BLaER1 treated with 17β-estradiol and CSF1 and Interleukin-3, amounts not matched to agents 10 nM and 100 nM (cell line): ENCODE measurements at regions not wholly inside any gene's neighbourhood (a gene's known extent, or its start where the extent isn't known, plus 50 kb on each side); places are given as distances from the start of the nearest gene placed in this dataset.
A peak's percentile ranks its signal among the peaks of the same experiment; 100 is the strongest.

ENCODE experiments used
- H3K27ac ChIP-seq, 11 experiments: shearing (Covaris generic); formaldehyde crosslinking; 2 replicates each; pipeline ENCODE4 v1.8.1; 2022
- H3K27me3 ChIP-seq, 11 experiments: shearing (Covaris generic); formaldehyde crosslinking; 2 replicates each; pipeline ENCODE4 v1.8.1; 2022
- H3K36me3 ChIP-seq, 11 experiments: shearing (Covaris generic); formaldehyde crosslinking; 2 replicates each; pipeline ENCODE4 v1.8.1; 2022
- H3K4me1 ChIP-seq, 10 experiments: shearing (Covaris generic); formaldehyde crosslinking; 2 replicates each; pipeline ENCODE4 v1.8.1; 2022
- H3K4me2 ChIP-seq, 11 experiments: shearing (Covaris generic); formaldehyde crosslinking; 2 replicates each; pipeline ENCODE4 v1.8.1; 2022
- H3K4me3 ChIP-seq, 10 experiments: shearing (Covaris generic); formaldehyde crosslinking; 2 replicates each; pipeline ENCODE4 v1.8.1; 2022
- H3K9ac ChIP-seq, 11 experiments: shearing (Covaris generic); formaldehyde crosslinking; 2 replicates each; pipeline ENCODE4 v1.8.1; 2022
- H3K9me3 ChIP-seq, 11 experiments: shearing (Covaris generic); formaldehyde crosslinking; replicated peaks in 1 of 11; 2 replicates each; pipeline ENCODE4 v1.8.1; 2022
- H4K20me1 ChIP-seq, 11 experiments: shearing (Covaris generic); formaldehyde crosslinking; 2 replicates each; pipeline ENCODE4 v1.8.1; 2022
- Cebpa-rat ChIP-seq, 11 experiments: shearing (Covaris generic); IDR thresholded peaks; 2 replicates each; pipeline ENCODE4 v1.8.1; 2022

DNA sequence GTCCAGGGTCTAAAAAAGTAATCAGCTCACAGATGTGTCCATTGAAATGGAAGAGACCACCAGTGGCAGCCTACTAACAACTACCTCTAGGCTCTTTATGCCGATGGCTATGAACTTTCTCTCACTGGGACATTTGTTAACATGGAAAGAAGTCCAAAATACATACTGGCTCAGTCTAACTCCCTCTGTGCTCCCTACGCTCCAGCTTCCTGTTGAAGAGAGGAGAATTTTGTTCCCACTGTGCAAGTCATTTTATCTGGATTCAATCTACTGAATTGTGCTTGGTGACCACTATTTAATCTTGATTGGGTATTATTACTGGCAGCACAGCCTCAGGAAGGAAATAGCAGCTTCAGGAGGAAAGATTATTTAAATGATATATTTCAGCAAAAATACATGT lies 128.8 kb upstream of the ARGLU1 start:
- Histone ChIP-seq H3K27ac (no peak overlapping the region), H3K36me3 (no peaks in the 10 kb centered on the region), H3K27me3 (no peaks in the 10 kb centered on the region), H3K4me1 (peaks cover 0 to 10% (median 8%) of the 10 kb centered on the region in 10 experiments; a peak in 13 of 20 replicates), H3K9ac (no peak overlapping the region), H3K9me3 (peaks cover 0 to 6% (median 0%) of the 10 kb centered on the region in 11 experiments; a peak in 1 of 22 replicates), H3K4me2 (peak overlapping the region in 8 of 11 experiments; percentile 9 to 56 (median 37); a peak in 10 of 22 replicates), H4K20me1 (no peaks in the 10 kb centered on the region), H3K4me3 (no peak overlapping the region)
- no peak for TF ChIP-seq Cebpa-rat (IDR thresholded peaks at IDR 0.05)

DNA sequence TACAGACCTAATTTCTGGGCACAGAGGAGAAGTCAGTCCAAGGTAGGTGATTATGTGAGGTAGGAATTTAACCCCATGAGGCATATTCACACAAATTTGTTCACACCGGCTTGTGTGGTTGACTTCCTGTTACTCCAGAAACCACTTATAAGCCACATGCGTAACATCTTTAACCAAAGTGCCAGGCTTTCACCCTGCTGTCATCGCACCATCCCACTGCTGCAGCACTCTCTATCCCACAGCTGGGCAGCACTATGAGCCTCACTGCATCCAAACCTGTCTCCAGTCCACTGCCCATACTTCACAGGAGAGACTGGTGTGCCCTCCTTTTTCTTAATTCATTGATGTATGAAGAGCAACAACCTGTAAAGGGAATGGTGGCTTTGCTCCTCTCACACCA lies 128.2 kb upstream of the ARGLU1 start:
- H3K4me2 ChIP-seq = peak overlapping the region in 8 of 11 experiments; percentile 9 to 56 (median 37); a peak in 14 of 22 replicates
- H3K4me3 ChIP-seq = no peak overlapping the region
- TF ChIP-seq Cebpa-rat (IDR thresholded peaks at IDR 0.05) = no peak
- peaks cover 0 to 8% (median 0%) of the 10 kb centered on the region in 11 experiments; a peak in 4 of 22 replicates for H3K9me3 ChIP-seq
- H3K4me1 ChIP-seq = peaks cover 0 to 10% (median 8%) of the 10 kb centered on the region in 10 experiments; a peak in 13 of 20 replicates
- no peaks in the 10 kb centered on the region for H4K20me1 ChIP-seq
- H3K27me3 ChIP-seq = no peaks in the 10 kb centered on the region
- H3K9ac ChIP-seq = no peak overlapping the region
- no peak overlapping the region for H3K27ac ChIP-seq
- no peaks in the 10 kb centered on the region for H3K36me3 ChIP-seq

DNA sequence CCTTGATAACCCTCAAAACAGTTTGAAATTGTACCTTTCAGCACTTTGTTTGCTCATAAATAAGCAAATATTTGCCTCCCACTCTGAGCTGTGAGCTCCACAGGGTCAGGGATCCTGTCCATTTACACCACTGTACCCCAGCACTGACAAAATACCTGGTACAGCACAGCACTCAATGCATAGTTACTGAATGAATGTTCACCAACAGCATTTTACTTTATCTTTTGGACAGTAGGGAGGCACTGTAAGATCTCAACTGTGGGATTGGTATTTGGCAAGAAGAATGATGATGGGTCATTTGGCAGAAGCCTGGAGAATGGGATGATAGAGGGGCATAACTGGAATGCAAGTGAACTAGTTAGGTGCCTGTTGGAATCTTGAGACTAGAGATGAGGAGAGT lies 127.2 kb upstream of the ARGLU1 start:
- no peaks in the 10 kb centered on the region for H3K36me3 ChIP-seq
- H3K27ac ChIP-seq = no peak overlapping the region
- no peak overlapping the region for H3K4me3 ChIP-seq
- no peak overlapping the region for H3K9ac ChIP-seq
- no peak for TF ChIP-seq Cebpa-rat (IDR thresholded peaks at IDR 0.05)
- H4K20me1 ChIP-seq = no peaks in the 10 kb centered on the region
- peaks cover 0 to 18% (median 6%) of the 10 kb centered on the region in 11 experiments; a peak in 16 of 22 replicates for H3K9me3 ChIP-seq
- H3K4me2 ChIP-seq = no peak overlapping the region
- no peaks in the 10 kb centered on the region for H3K27me3 ChIP-seq
- peaks cover 0 to 10% (median 8%) of the 10 kb centered on the region in 10 experiments; a peak in 13 of 20 replicates for H3K4me1 ChIP-seq

- H3K4me2 ChIP-seq = no peak overlapping the region
- H3K4me1 ChIP-seq = peaks cover 6 to 34% (median 28%) of the 10 kb centered on the region in 10 experiments
- no peak overlapping the region for H3K4me3 ChIP-seq
- H3K27me3 ChIP-seq = no peaks in the 10 kb centered on the region
- no peak for TF ChIP-seq Cebpa-rat (IDR thresholded peaks at IDR 0.05)
- no peak overlapping the region for H3K27ac ChIP-seq
- H4K20me1 ChIP-seq = no peaks in the 10 kb centered on the region
- H3K9me3 ChIP-seq = peaks cover 7 to 41% (median 32%) of the 10 kb centered on the region in 11 experiments; a peak in 21 of 22 replicates
- H3K9ac ChIP-seq = no peak overlapping the region
- H3K36me3 ChIP-seq = peaks cover 0 to 5% (median 0%) of the 10 kb centered on the region in 11 experiments; a peak in 1 of 22 replicates
These were observed 123.9 kb upstream of the ARGLU1 start for GRCh38 chr13:106691861-106692260.

DNA sequence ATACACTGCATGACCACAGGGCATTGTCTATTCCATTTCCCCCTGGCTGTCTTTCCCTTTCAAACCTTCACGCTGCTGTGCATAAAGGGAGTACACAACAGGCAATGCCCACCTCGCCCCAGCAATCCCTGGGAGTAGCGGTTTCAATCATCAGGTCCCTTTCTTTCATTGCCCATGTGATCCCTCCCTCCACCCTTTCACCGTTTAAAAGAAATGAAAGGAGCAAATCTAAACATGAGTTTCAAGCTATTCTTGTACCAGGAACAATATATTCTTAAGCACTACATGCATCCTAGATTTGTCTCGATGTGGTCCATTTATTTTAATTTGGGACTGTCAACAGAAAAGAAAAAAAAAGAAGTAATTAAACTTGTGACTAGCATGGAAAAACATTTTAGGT lies 123.4 kb upstream of the ARGLU1 start:
- peaks cover 0 to 5% (median 0%) of the 10 kb centered on the region in 11 experiments; a peak in 1 of 22 replicates for H3K36me3 ChIP-seq

DNA sequence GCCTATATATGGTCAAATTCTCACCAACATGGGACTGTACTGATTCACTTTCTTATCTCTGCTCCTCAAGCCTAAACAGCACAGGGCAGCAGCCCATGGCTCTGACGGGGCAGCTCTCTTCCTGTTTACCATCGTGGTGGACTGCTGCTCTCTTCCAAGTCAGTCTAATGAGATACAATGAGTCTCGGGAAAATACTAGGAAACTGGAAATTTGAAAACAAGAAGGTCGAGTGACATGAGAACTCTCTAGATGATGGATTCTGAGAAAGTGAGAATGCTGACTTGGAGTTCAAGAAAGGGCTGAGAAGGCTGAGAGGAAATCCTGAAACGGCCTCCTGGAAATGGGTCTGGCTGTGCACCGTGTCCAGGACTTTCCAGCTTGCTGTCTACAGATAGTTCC lies 122.8 kb upstream of the ARGLU1 start:
- Histone ChIP-seq H3K9me3 (peaks cover 7 to 42% (median 32%) of the 10 kb centered on the region in 11 experiments; a peak in 21 of 22 replicates), H3K9ac (no peak overlapping the region), H3K4me1 (peaks cover 17 to 35% (median 31%) of the 10 kb centered on the region in 10 experiments), H3K27me3 (no peaks in the 10 kb centered on the region), H3K4me3 (no peak overlapping the region), H3K36me3 (peaks cover 0 to 5% (median 0%) of the 10 kb centered on the region in 11 experiments; a peak in 1 of 22 replicates), H3K27ac (no peak overlapping the region), H4K20me1 (no peaks in the 10 kb centered on the region), H3K4me2 (no peak overlapping the region)
- TF ChIP-seq Cebpa-rat (IDR thresholded peaks at IDR 0.05) = no peak

More for the DNA sequence above, 123.4 kb upstream of the ARGLU1 start:
- Histone ChIP-seq H3K9ac (no peak overlapping the region), H3K4me1 (peaks cover 12 to 34% (median 30%) of the 10 kb centered on the region in 10 experiments), H3K27me3 (no peaks in the 10 kb centered on the region), H3K27ac (no peak overlapping the region), H3K4me2 (no peak overlapping the region), H3K4me3 (no peak overlapping the region), H3K9me3 (peaks cover 7 to 42% (median 32%) of the 10 kb centered on the region in 11 experiments; a peak in 21 of 22 replicates), H4K20me1 (no peaks in the 10 kb centered on the region)
- no peak for TF ChIP-seq Cebpa-rat (IDR thresholded peaks at IDR 0.05)

DNA sequence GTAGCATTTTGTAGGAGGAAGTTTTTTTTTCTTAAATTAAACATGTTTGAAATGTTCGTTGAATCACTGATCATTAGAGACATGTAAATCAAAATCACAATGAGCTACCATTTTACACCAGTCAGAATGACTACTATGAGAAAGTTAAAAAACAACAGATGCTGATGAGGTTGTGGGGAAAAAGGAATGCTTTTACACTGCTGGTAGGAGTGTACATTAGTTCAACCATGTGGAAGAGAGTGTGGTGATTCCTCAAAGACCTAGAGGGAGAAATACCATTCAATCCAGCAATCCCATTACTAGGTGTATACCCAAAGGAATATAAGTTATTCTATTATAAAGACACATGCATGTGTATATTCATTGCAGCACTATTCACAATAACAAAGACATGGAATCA lies 122.0 kb upstream of the ARGLU1 start:
- H3K27ac ChIP-seq = no peak overlapping the region
- H3K4me1 ChIP-seq = peaks cover 26 to 44% (median 40%) of the 10 kb centered on the region in 10 experiments
- no peaks in the 10 kb centered on the region for H4K20me1 ChIP-seq
- no peak overlapping the region for H3K4me2 ChIP-seq
- TF ChIP-seq Cebpa-rat (IDR thresholded peaks at IDR 0.05) = no peak
- H3K27me3 ChIP-seq = no peaks in the 10 kb centered on the region
- no peak overlapping the region for H3K4me3 ChIP-seq
- no peak overlapping the region for H3K9ac ChIP-seq
- peaks cover 0 to 5% (median 0%) of the 10 kb centered on the region in 11 experiments; a peak in 1 of 22 replicates for H3K36me3 ChIP-seq
- H3K9me3 ChIP-seq = peaks cover 7 to 42% (median 32%) of the 10 kb centered on the region in 11 experiments; a peak in 21 of 22 replicates

DNA sequence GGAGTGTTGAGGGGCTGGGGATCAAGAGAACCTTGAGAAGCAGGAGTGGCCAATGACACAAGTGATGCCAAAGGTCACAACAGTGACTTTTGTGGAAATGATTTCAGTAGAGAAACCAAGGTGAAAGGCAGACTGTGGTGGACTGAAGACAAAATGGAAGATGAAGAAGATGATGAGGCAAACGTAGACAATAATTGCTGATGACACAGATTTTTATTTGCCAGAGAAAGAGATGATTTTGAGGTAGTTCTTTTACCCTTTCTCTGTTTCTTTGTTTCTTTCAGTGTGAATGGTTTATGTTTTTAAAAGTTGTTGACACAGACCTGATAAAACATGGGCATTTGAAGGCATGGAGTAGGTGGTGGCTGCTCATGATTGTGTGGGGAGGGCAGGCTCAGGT lies 121.0 kb upstream of the ARGLU1 start:
- Histone ChIP-seq H3K4me2 (peak overlapping the region in 6 of 11 experiments; percentile 39 to 87 (median 64); a peak in 7 of 22 replicates), H3K27me3 (no peaks in the 10 kb centered on the region)
- TF ChIP-seq Cebpa-rat (IDR thresholded peaks at IDR 0.05) = no peak

DNA sequence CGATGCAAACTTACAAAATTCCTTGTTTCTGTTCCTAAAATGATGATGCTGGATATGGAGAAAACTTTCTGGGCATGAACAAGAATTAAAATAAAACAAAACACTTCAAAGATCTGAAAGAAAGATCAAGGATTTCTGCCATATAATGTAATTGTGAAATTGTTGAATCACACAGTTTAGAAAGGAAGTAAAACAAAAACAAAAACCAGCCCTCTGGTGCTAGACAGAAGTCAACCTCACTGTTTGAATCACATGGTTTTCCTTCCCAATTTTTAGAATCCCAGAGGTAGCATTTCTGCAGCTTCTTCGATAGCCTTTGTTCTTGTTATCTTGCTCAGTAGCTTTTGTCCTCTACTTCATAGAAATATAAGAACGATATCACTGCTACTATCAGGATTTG lies 118.2 kb upstream of the ARGLU1 start:
- peak overlapping the region in 1 of 10 experiments; percentile 5; a peak in 1 of 20 replicates for H3K4me3 ChIP-seq
- H3K4me2 ChIP-seq = peak overlapping the region; percentile 81 to 96 (median 90); a peak in 21 of 22 replicates
- peak in 1 of 11 experiments; percentile 23; a peak in 1 of 22 replicates for TF ChIP-seq Cebpa-rat (IDR thresholded peaks at IDR 0.05)
- H3K4me1 ChIP-seq = peaks cover 61 to 75% (median 72%) of the 10 kb centered on the region in 10 experiments
- H3K27ac ChIP-seq = peak overlapping the region in 9 of 11 experiments; percentile 77 to 97 (median 93); a peak in 18 of 22 replicates
- peaks cover 7 to 42% (median 32%) of the 10 kb centered on the region in 11 experiments; a peak in 21 of 22 replicates for H3K9me3 ChIP-seq
- H3K9ac ChIP-seq = peak overlapping the region in 9 of 11 experiments; percentile 19 to 86 (median 82); a peak in 11 of 22 replicates
- no peaks in the 10 kb centered on the region for H3K27me3 ChIP-seq
- no peaks in the 10 kb centered on the region for H4K20me1 ChIP-seq
- peaks cover 0 to 5% (median 0%) of the 10 kb centered on the region in 11 experiments; a peak in 1 of 22 replicates for H3K36me3 ChIP-seq

More for the DNA sequence above, 121.0 kb upstream of the ARGLU1 start:
- Histone ChIP-seq H3K4me3 (peak overlapping the region in 3 of 10 experiments; percentile 2 to 13 (median 10); a peak in 5 of 20 replicates), H3K27ac (peak overlapping the region in 6 of 11 experiments; percentile 16 to 97 (median 58); a peak in 9 of 22 replicates), H3K36me3 (peaks cover 0 to 5% (median 0%) of the 10 kb centered on the region in 11 experiments; a peak in 1 of 22 replicates), H3K4me1 (peaks cover 34 to 49% (median 46%) of the 10 kb centered on the region in 10 experiments), H3K9ac (no peak overlapping the region), H3K9me3 (peaks cover 7 to 42% (median 32%) of the 10 kb centered on the region in 11 experiments; a peak in 21 of 22 replicates), H4K20me1 (no peaks in the 10 kb centered on the region)
